ENCODE measurements at regions not wholly inside any gene's neighbourhood (a gene's known extent, or its start where the extent isn't known, plus 50 kb on each side); places are given as distances from the start of the nearest gene placed in this dataset.

DNA sequence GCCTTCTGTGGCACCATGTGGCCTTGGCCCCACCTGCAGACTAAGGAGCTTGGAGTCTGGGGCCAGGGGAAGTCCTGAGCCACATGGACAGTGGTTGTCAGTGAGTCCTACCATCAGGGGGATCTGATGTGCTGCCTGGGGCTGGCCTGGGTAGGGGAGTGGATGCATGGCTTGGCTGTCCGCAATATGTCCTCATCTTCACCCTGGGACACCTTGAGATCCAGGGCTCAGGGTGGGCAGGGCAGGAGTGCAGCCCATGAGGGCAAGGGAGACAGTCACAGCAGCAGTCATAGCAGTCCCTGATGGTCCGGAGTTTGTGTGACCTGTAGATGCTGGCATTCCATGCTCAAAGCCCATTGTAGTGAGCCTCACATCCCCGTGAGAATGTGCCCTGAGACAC, 256.8 kb upstream of the B3GAT1 start:
- Histone ChIP-seq H2BK20ac (ENCODE audit: low read depth, low read length, poor library complexity, severe bottlenecking) (no peak overlapping the region), H3K9me3 (ENCODE audit: control insufficient read depth, low read depth, low read length) (no peaks in the 10 kb centered on the region)
- no CpG with 5 or more reads among the region's 3 CpGs for WGBS (ENCODE audit: extremely low coverage, insufficient read length, low lambda C conversion rate)

More for the DNA sequence above, 256.8 kb upstream of the B3GAT1 start:
- Mint-ChIP-seq H3K36me3 (ENCODE audit: insufficient read depth in 1 of 3, low read depth in 3 of 3) (no peaks in the 10 kb centered on the region), H3K4me3 (no peak overlapping the region), H3K27ac (no peak overlapping the region), H3K9me3 (peaks cover 1 to 7% of the 10 kb centered on the region in 2 experiments; a peak in 4 of 5 replicates), H3K4me1 (peaks cover 6 to 8% of the 10 kb centered on the region in 2 experiments), H3K27me3 (ENCODE audit: low read depth) (peaks cover 35% of the 10 kb centered on the region)
- no peak overlapping the region for H3K27ac ChIP-seq (ENCODE audit: insufficient read length, low read depth, low read length)
- H3K14ac ChIP-seq (ENCODE audit: insufficient read depth, low read length), result no peak overlapping the region
- no peak overlapping the region for H2BK12ac ChIP-seq (ENCODE audit: insufficient read length, low read depth, low read length)
- H3K18ac ChIP-seq (ENCODE audit: insufficient read length, low read depth, low read length), result no peak overlapping the region
- no peaks in the 10 kb centered on the region for H3K23me2 ChIP-seq (ENCODE audit: insufficient read length, low read depth, low read length, poor library complexity, severe bottlenecking)
- H4K20me1 ChIP-seq (ENCODE audit: control insufficient read depth, insufficient read depth, insufficient read length), result no peaks in the 10 kb centered on the region
- TF ChIP-seq, protein P1, sequence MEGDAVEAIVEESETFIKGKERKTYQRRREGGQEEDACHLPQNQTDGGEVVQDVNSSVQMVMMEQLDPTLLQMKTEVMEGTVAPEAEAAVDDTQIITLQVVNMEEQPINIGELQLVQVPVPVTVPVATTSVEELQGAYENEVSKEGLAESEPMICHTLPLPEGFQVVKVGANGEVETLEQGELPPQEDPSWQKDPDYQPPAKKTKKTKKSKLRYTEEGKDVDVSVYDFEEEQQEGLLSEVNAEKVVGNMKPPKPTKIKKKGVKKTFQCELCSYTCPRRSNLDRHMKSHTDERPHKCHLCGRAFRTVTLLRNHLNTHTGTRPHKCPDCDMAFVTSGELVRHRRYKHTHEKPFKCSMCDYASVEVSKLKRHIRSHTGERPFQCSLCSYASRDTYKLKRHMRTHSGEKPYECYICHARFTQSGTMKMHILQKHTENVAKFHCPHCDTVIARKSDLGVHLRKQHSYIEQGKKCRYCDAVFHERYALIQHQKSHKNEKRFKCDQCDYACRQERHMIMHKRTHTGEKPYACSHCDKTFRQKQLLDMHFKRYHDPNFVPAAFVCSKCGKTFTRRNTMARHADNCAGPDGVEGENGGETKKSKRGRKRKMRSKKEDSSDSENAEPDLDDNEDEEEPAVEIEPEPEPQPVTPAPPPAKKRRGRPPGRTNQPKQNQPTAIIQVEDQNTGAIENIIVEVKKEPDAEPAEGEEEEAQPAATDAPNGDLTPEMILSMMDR (conservative IDR thresholded peaks at IDR 0.05), result no peak
- no peak overlapping the region for H3T11ph ChIP-seq (ENCODE audit: low read length)
- H3K9ac ChIP-seq (ENCODE audit: extremely low read depth, insufficient read length, low read length), result no peak overlapping the region
- no peak overlapping the region for H3K4ac ChIP-seq (ENCODE audit: low read depth, low read length)
- no peaks in the 10 kb centered on the region for H3K79me2 ChIP-seq (ENCODE audit: insufficient read depth, low read length)
- H3K56ac ChIP-seq (ENCODE audit: insufficient read length, low read depth, low read length), result no peak overlapping the region
- H4K8ac ChIP-seq (replicated peaks; ENCODE audit: insufficient read length, low read depth, low read length), result no peak overlapping the region
- H3K4me2 ChIP-seq (ENCODE audit: insufficient read depth, insufficient read length, low read length), result no peak overlapping the region
- H3K27me3 ChIP-seq (ENCODE audit: insufficient read depth, low read length), result no peaks in the 10 kb centered on the region
- H4K5ac ChIP-seq (ENCODE audit: insufficient read length, low read depth, low read length), result no peak overlapping the region
- no peak overlapping the region for H2AK5ac ChIP-seq (ENCODE audit: insufficient read length, low read length)
- DNase-seq, result no peak
- no peaks in the 10 kb centered on the region for H3K79me1 ChIP-seq (ENCODE audit: insufficient read depth, low read depth, low read length, poor library complexity, severe bottlenecking)
- no peak overlapping the region for H2BK120ac ChIP-seq (ENCODE audit: low read depth, low read length, poor library complexity, severe bottlenecking)
- no peaks in the 10 kb centered on the region for H3K4me1 ChIP-seq (ENCODE audit: insufficient read depth, low read length)
- no peak overlapping the region for H2AFZ ChIP-seq (ENCODE audit: low read length)
- no peak overlapping the region for H2BK15ac ChIP-seq (ENCODE audit: low read depth, low read length)
- no peak overlapping the region for H2BK5ac ChIP-seq (ENCODE audit: insufficient read length, low read length)
- H3K23ac ChIP-seq (ENCODE audit: insufficient read length, low read depth, low read length), result no peak overlapping the region
- no peak overlapping the region for H4K91ac ChIP-seq (ENCODE audit: insufficient read length, low read depth, low read length)
